ENCODE measurements at regions not wholly inside any gene's neighbourhood (a gene's known extent, or its start where the extent isn't known, plus 50 kb on each side); places are given as distances from the start of the nearest gene placed in this dataset.

DNA sequence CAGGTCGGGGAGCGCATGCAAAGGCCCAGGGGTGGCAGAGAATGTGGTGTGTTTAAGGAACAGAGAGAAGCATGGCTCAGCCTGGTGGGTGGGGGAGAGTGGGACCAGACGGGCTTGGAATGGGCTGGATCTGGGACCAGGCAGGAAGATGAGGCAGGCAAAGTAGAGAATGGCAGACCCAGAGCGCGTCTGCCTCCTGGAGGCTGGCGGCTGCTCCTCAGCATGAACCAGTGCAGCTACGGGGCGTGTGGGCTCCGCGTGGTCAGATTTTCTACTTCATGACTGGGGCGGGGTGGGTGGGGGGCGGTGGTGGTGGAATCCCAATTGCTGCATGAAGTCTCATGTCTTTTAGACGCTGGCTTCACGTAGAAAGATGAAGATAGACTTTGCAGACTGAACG is 135.6 kb downstream of the TFAP2C start:
- Mint-ChIP-seq H3K4me3 (no peak overlapping the region), H3K4me1 (peaks cover 17% of the 10 kb centered on the region), H3K27me3 (ENCODE audit: low read depth, poor library complexity) (peaks cover 5% of the 10 kb centered on the region), H3K36me3 (ENCODE audit: low read depth) (no peaks in the 10 kb centered on the region), H3K27ac (no peak overlapping the region), H3K9me3 (peaks cover 8% of the 10 kb centered on the region)
- TF ChIP-seq, protein P1, sequence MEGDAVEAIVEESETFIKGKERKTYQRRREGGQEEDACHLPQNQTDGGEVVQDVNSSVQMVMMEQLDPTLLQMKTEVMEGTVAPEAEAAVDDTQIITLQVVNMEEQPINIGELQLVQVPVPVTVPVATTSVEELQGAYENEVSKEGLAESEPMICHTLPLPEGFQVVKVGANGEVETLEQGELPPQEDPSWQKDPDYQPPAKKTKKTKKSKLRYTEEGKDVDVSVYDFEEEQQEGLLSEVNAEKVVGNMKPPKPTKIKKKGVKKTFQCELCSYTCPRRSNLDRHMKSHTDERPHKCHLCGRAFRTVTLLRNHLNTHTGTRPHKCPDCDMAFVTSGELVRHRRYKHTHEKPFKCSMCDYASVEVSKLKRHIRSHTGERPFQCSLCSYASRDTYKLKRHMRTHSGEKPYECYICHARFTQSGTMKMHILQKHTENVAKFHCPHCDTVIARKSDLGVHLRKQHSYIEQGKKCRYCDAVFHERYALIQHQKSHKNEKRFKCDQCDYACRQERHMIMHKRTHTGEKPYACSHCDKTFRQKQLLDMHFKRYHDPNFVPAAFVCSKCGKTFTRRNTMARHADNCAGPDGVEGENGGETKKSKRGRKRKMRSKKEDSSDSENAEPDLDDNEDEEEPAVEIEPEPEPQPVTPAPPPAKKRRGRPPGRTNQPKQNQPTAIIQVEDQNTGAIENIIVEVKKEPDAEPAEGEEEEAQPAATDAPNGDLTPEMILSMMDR (IDR thresholded peaks at IDR 0.05), result no peak
- no peak for DNase-seq

- no peak for DNase-seq
- no peak overlapping the region for H3K27ac Mint-ChIP-seq
- H3K9me3 Mint-ChIP-seq, result peaks cover 8% of the 10 kb centered on the region
- peaks cover 7% of the 10 kb centered on the region for H3K27me3 Mint-ChIP-seq (ENCODE audit: low read depth, poor library complexity)
- TF ChIP-seq, protein P1 (IDR thresholded peaks at IDR 0.05), result no peak
- H3K36me3 Mint-ChIP-seq (ENCODE audit: low read depth), result no peaks in the 10 kb centered on the region
- peaks cover 21% of the 10 kb centered on the region for H3K4me1 Mint-ChIP-seq
- H3K4me3 Mint-ChIP-seq, result no peak overlapping the region
These were observed 136.3 kb downstream of the TFAP2C start for GRCh38 chr20:56765172-56766073.

DNA sequence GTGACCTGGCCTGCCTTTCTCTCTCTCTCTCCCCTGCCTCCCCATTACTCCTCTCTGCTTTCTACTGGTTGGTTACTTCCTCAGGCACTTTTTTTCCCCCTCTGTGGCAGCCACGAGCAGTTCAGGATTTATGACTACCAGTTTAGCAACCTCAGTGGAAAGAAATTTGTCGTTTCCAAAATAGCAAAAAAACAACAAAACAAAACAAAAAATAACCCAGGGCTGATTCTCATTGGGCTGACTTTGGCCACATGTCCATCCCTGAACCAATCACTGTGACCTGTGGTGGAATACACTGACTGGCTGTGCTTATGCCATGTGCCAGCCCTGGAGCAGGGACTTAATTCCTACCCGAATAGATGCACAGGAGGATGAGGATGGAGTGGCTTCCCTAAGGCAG is 137.4 kb downstream of the TFAP2C start:
- no peak for DNase-seq
- Mint-ChIP-seq H3K27me3 (ENCODE audit: low read depth, poor library complexity) (peaks cover 8% of the 10 kb centered on the region), H3K27ac (no peak overlapping the region), H3K36me3 (ENCODE audit: low read depth) (no peaks in the 10 kb centered on the region), H3K4me3 (no peak overlapping the region), H3K9me3 (peaks cover 8% of the 10 kb centered on the region), H3K4me1 (peaks cover 21% of the 10 kb centered on the region)
- TF ChIP-seq, protein P1 (IDR thresholded peaks at IDR 0.05), result no peak

GRCh38 chr20:56769921-56770600 is 141.0 kb downstream of the TFAP2C start:
- no peak overlapping the region for H3K4me3 Mint-ChIP-seq
- no peaks in the 10 kb centered on the region for H3K36me3 Mint-ChIP-seq (ENCODE audit: low read depth)
- peaks cover 32% of the 10 kb centered on the region for H3K4me1 Mint-ChIP-seq
- peaks cover 4% of the 10 kb centered on the region for H3K27me3 Mint-ChIP-seq (ENCODE audit: low read depth, poor library complexity)
- no peak overlapping the region for H3K27ac Mint-ChIP-seq
- TF ChIP-seq, protein P1 (IDR thresholded peaks at IDR 0.05), result no peak
- H3K9me3 Mint-ChIP-seq, result peaks cover 8% of the 10 kb centered on the region
- no peak for DNase-seq

- Mint-ChIP-seq H3K9me3 (peaks cover under 1% of the 10 kb centered on the region), H3K27ac (no peak overlapping the region), H3K4me1 (peaks cover 33% of the 10 kb centered on the region), H3K36me3 (ENCODE audit: low read depth) (no peaks in the 10 kb centered on the region), H3K27me3 (ENCODE audit: low read depth, poor library complexity) (peaks cover 5% of the 10 kb centered on the region), H3K4me3 (no peak overlapping the region)
- TF ChIP-seq, protein P1 (IDR thresholded peaks at IDR 0.05), result no peak
- DNase-seq, result no peak
These were observed 144.6 kb downstream of the TFAP2C start for GRCh38 chr20:56773749-56774148.

Data from nephron progenitor cell (in vitro differentiated cells).